ENCODE measurements at regions not wholly inside any gene's neighbourhood (a gene's known extent, or its start where the extent isn't known, plus 50 kb on each side); places are given as distances from the start of the nearest gene placed in this dataset.

- no peak for TF ChIP-seq GATA2 (IDR thresholded peaks at IDR 0.05; ENCODE audit: low read depth, low read length)
- no peak for TF ChIP-seq GATA3 (IDR thresholded peaks at IDR 0.05; ENCODE audit: low read depth, low read length)
These were observed 223.1 kb downstream of the BCAS1 start for GRCh38 chr20:53847139-53847836.

GRCh38 chr20:53846640-53847039 is 223.8 kb downstream of the BCAS1 start:
- TF ChIP-seq GATA2 (IDR thresholded peaks at IDR 0.05; ENCODE audit: low read depth, low read length) (no peak), GATA3 (IDR thresholded peaks at IDR 0.05; ENCODE audit: low read depth, low read length) (no peak)

GRCh38 chr20:53845980-53846379 is 224.4 kb downstream of the BCAS1 start:
- TF ChIP-seq GATA2 (IDR thresholded peaks at IDR 0.05; ENCODE audit: low read depth, low read length), result no peak
- TF ChIP-seq GATA3 (IDR thresholded peaks at IDR 0.05; ENCODE audit: low read depth, low read length), result no peak

DNA sequence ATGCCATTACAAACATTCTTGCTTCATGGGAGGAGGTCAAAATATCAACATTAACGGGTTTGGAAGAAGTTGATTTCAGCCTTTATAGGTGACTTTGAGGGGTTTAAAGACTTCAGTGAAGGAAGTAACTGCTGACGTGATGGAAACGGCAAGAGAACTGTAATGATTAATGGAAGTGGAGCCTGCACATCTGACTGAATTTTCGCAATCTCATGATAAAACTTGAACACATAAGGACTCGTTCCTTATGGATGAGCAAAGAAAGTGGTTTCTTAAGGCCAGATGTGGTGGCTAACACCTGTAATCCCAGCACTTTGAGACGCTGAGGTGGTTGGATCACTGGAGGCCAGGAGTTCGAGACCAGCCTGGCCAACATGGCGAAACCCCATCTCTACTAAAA is 226.1 kb downstream of the BCAS1 start:
- TF ChIP-seq GATA2 (IDR thresholded peaks at IDR 0.05; ENCODE audit: low read depth, low read length) (no peak), GATA3 (IDR thresholded peaks at IDR 0.05; ENCODE audit: low read depth, low read length) (no peak)

- TF ChIP-seq GATA2 (IDR thresholded peaks at IDR 0.05; ENCODE audit: low read depth, low read length) (no peak), GATA3 (IDR thresholded peaks at IDR 0.05; ENCODE audit: low read depth, low read length) (no peak)
These were observed 226.7 kb downstream of the BCAS1 start for GRCh38 chr20:53843645-53844044.

GRCh38 chr20:53842301-53843099 is 227.9 kb downstream of the BCAS1 start:
- no peak for TF ChIP-seq GATA2 (IDR thresholded peaks at IDR 0.05; ENCODE audit: low read depth, low read length)
- no peak for TF ChIP-seq GATA3 (IDR thresholded peaks at IDR 0.05; ENCODE audit: low read depth, low read length)

DNA sequence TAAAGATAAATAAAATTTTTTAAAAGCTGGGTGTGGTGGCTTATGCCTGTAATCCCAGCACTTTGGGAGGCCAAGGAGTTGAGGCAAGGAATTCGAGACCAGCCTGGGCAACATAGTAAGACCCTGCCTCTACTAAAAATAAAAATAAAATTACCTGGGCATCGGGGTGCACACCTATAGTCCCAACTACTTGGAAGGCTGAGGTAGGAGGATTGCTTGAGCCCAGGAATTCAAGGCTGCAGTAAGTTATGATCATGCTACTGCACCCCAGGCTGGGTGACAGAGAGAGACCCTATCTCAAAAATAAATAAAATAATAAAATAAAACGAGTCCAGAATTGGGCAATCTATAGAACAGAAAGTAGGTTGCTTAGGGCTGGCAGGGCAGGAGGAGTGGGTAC is 228.7 kb downstream of the BCAS1 start:
- no peak for TF ChIP-seq GATA3 (IDR thresholded peaks at IDR 0.05; ENCODE audit: low read depth, low read length)
- TF ChIP-seq GATA2 (IDR thresholded peaks at IDR 0.05; ENCODE audit: low read depth, low read length), result no peak

- TF ChIP-seq GATA2 (IDR thresholded peaks at IDR 0.05; ENCODE audit: low read depth, low read length) (no peak), GATA3 (IDR thresholded peaks at IDR 0.05; ENCODE audit: low read depth, low read length) (no peak)
These were observed 229.9 kb downstream of the BCAS1 start for GRCh38 chr20:53840532-53840931.

DNA sequence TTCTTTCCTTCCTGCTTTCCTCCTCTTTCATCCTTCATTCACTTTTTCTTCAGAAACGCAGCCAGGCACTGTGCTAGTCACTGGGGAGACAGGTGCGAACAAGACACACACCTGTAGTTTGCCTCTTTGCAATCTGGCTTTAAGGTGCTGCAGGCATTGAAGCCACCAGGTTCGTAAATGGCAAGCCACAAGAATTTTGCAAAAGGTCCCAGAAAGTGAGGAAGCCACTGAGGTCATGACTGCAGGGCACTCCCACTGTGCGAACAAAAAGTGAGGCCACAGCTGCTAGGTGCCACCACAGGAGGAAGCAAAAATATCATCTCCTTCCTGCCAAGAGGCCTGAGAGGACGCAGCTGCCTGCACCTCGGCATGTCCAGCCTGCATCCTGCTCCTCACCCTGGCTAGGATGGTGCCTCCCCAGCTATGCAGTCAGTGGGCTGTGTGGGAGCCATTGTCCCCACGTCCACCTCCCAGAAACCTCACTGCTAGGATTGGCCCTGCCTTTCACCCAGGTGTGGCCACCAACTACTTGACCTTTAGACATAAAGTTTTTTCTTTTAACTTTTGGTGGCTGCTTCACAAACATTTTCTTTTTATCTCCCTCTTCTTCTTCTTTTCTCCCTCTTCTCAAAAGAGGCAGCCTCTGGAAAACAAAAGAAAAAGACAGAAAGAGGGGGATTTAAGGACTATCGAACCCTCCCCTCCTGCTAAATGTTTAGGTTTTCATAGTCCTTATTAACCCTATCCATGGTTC is 230.8 kb downstream of the BCAS1 start:
- TF ChIP-seq GATA2 (IDR thresholded peaks at IDR 0.05; ENCODE audit: low read depth, low read length), result no peak
- TF ChIP-seq GATA3 (IDR thresholded peaks at IDR 0.05; ENCODE audit: low read depth, low read length), result no peak

DNA sequence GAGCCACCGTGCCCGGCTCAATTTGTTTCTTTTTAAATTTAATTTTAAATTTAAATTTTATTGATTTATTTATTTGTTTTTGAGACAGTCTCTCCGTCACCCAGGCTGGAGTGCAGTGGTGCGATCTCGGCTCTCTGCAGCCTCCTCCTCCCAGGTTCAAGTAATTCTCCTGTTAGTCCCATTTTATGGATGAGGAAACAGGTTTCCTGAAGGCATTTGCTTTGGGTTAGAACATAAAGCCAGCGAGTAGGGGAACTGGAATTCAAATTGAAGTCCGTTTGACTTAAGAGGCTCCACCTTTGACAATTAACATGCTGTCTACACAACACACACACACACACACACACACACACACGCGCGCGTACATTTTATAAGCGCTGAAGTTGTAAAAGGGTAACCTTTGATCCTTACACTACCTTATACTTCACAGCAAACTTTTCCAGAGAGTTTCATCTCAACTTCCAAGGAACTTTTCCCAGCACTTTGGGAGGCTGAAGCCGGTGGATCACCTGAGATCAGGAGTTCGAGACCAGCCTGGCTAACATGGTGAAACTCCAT is 232.0 kb downstream of the BCAS1 start:
- TF ChIP-seq GATA3 (IDR thresholded peaks at IDR 0.05; ENCODE audit: low read depth, low read length) (no peak), GATA2 (IDR thresholded peaks at IDR 0.05; ENCODE audit: low read depth, low read length) (no peak)

- TF ChIP-seq GATA2 (IDR thresholded peaks at IDR 0.05; ENCODE audit: low read depth, low read length), result no peak
- TF ChIP-seq GATA3 (IDR thresholded peaks at IDR 0.05; ENCODE audit: low read depth, low read length), result no peak
These were observed 233.1 kb downstream of the BCAS1 start for GRCh38 chr20:53837126-53837826.

GRCh38 chr20:53834749-53835148 is 235.6 kb downstream of the BCAS1 start:
- no peak for TF ChIP-seq GATA2 (IDR thresholded peaks at IDR 0.05; ENCODE audit: low read depth, low read length)
- no peak for TF ChIP-seq GATA3 (IDR thresholded peaks at IDR 0.05; ENCODE audit: low read depth, low read length)

DNA sequence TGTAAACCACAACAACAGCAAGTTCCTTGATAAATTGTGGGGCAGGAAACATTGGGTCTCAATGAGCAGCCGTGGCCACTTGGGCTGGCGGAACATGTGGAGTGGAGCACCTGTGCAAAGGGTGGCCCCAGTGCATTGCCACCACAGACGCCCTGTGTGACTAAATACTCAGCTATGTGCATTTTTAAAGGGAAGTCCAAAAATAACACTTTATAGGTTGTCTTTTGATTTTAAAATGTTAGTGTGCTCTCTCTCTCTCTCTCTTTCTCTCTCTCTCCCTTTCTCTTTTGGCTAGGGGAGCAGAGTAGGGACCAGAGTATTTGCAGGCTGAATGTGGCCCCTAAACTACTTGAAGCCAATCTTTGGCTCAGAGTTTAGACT is 236.3 kb downstream of the BCAS1 start:
- TF ChIP-seq GATA2 (IDR thresholded peaks at IDR 0.05; ENCODE audit: low read depth, low read length), result no peak
- TF ChIP-seq GATA3 (IDR thresholded peaks at IDR 0.05; ENCODE audit: low read depth, low read length), result no peak
